GM18517 (cell line): ENCODE measurements at regions not wholly inside any gene's neighbourhood (a gene's known extent, or its start where the extent isn't known, plus 50 kb on each side); places are given as distances from the start of the nearest gene placed in this dataset.

Source experiments
- ATAC-seq: cut with Tn5 transposase; IDR thresholded peaks from one replicate; pipeline ENCODE4 v1.9.1; 2021; ENCODE audit warnings: mild to moderate bottlenecking, moderate library complexity; ENCODE audit not compliant: unreplicated experiment

GRCh38 chr1:208628022-208628914 lies 384.1 kb upstream of the PLXNA2 start:
- no peak for ATAC-seq

DNA sequence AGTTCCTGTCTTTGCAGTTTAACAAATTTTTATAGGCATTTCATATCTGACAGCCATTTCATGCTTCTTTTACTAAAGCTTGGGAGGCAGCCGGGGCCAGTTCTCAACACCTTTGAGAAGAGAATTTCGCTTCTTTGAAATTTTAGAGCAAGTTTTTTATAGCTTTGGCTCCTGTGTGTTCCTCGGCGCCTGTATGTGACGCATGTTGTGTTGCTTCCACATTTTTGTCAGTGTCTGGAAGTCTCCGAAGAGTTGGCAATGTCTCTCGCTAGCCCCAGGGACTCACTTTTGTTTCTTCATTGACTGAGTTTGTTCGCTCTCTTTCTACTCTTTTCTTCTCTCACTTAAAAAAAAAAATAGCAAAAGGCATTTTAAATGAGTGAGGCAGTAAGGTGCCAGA lies 386.9 kb upstream of the PLXNA2 start:
- ATAC-seq: no peak

DNA sequence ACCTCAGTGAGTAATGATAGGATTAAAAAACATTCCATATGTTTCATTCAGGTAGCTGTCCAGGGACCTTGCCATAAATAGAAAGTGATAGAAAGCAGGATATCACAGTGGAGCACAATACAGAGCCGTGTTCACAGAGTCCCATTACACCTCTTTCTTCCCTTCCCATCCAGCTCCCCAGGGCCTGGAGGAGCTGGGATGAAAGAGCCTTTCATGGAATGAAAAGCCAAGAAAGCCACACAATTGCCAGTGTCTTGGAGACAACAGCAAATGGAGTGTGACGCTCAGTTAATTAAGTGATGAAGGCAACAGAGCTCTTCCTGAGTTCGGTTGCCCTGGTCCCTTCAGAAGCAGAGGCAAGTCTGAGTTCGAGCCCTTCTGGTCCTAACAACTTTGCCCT lies 387.3 kb upstream of the PLXNA2 start:
- no peak for ATAC-seq

GRCh38 chr1:208634346-208635140 lies 390.4 kb upstream of the PLXNA2 start:
- no peak for ATAC-seq

DNA sequence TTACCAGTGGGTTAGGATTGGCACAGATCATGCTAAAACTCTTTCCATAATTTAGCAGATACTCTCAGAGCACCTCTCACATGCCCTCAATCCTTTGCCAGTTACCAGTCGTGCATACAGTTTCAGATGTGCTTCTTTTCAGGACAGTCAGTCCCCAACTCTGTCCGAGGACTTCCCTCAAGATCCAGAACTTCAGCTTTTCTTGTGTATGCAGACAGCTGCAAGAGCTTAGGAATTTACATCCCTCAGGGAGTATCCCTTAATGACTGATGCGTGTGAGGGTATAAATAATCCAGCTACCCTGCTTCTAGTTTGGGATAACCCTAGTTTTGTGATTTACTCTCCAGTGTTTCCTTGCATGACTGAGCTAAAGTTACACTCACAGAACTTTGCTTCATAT lies 393.0 kb upstream of the PLXNA2 start:
- no peak for ATAC-seq

- no peak for ATAC-seq
Measured at GRCh38 chr1:208639382-208639781, 395.2 kb upstream of the PLXNA2 start.

DNA sequence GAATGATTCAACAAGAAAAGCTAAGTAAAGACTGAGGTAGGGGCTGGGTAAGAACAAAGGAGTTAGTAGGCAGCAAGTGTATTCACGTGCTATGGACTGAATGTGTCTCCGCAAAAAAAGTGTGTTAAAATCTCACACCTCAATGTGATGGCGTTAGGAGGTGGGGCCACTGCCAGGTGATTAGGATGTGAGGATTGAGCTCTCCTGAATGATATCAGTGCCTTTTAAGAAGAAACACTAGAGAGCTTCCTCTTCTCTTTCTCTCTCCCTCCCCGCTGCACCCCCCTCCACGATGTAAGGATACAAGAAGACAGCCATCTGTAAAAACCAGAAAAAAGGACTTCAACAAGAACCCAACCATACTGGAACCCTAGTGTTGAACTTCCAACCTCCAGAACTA lies 396.1 kb upstream of the PLXNA2 start:
- no peak for ATAC-seq

DNA sequence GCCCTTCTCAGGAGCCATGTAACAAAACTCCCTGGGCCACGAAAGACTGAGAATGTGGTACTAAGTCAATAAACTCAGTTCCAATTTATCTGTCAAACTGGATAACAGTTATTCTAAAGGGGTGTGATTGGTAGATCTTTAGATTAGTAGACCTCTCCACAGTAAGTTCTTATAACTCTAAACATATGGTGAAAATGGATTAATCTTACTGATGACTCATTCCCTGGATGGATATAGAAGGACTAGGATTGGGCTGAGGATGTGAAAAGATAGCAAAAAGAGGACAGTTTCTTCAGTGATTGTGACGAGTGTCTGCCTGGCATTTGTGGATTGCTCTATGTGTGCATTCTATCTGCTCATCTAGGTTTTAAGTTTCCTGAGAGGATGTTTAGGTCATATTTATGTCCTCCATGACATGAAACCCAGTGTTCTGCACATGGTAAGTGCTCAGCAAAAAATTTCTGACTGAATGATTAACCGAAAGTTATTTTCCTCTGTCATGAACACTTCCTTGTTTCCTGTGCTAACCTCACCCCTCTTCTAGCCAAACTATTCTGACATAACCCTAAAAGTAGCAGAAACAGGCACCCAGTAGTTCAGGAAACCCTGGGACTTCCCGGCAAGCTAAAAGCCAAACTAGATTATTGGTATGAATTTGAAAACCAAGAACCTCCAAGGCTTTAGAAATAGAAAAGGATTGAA lies 397.5 kb upstream of the PLXNA2 start:
- no peak for ATAC-seq

GRCh38 chr1:208643005-208643597 lies 398.9 kb upstream of the PLXNA2 start:
- ATAC-seq: no peak

DNA sequence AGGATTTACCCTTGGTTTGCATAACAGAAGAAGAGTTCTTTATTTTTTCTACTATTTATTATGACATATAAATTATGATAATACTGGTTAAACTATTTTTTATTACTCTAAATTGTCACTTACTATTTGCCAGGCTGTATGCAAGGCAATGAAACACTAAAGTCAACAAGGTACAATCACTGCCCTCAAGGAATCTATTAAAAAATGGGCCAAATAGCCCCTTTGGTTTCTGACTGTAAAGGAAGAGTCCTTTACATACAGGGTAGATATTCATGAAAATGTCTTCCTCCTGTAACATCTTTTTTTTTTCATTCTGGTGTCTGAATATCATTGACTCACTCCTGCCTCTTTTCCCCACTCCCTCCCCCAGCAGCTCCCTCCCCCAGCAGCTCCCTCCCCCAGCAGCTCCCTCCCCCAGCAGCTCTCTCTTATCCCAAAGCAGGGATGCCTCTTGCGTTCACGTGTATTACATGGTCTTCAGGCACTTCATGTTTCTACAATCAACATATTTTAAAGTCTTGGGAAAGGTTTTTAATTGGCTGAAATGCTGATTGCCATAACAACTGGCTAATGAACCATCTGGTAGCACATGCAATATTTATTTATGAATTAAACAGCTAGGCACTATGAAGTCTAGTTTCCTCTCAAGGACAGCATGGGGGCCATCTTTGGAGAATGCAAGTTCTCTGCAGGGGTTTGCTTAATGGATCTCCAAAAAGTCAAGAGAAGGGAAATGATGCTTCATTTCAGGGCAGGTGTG lies 400.4 kb upstream of the PLXNA2 start:
- no peak for ATAC-seq

- no peak for ATAC-seq
Measured at GRCh38 chr1:208646431-208646830, 402.2 kb upstream of the PLXNA2 start.

GRCh38 chr1:208648146-208648545 lies 404.0 kb upstream of the PLXNA2 start:
- no peak for ATAC-seq

DNA sequence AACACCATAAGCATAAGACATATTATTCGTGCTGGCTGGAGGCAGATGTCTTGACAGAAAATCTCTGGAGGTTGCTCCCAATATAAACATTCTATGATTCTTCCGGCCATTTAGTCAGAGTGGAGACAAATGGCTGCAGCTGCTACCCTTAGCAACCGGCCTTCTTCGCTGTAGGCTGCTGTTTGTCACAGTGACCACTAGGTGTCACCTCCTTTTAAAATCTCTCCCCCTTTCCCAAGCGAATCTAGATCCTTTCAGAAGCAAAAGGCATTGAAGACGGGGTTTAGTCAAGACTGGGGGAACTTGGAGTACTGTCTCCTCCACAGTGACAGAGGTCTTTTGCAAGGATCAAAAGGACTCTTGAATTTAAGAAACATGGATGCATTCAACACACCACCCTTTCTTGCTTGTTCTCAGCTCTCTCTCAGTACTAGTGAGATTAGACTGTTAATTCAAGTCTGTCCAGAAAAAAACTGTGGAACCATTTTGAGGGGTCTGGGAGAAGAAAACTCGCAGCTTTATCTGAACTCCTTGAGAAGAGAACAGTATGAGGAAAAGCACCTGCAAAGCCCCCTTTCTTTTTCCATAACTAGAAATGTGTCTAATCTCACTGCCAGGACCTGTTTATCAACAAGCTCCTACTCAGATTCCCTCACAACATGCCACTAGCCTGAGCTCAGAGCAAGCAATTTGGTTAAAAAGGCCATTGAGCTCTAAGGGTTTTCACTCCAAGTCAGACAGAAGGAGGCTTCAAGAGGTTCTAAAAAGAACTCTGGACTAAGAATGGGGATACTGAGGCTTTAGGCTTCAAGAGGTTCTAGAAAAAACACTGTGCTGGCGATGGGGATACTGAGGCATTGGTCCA lies 408.3 kb upstream of the PLXNA2 start:
- peak; percentile 64 for ATAC-seq

DNA sequence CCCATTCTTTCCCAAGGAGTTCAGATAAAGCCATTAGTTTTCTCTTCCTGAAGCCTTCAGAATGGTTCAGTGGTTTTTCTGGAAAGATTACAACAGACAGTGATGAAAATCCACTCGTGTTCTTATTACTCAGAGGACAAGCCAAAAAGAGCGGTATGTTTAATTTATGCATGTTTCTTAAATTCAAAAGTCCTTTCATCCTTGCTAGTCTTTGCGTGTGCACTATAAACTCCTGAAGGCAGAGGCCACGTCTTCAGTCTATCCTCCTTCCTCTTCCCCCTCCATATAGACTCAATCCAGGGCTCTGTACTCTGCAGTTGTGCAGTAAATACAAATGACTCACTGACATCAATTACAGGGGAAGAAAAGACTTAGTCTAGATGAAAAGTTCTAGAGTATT lies 409.2 kb upstream of the PLXNA2 start:
- no peak for ATAC-seq

- no peak for ATAC-seq
Measured at GRCh38 chr1:208654241-208654640, 410.1 kb upstream of the PLXNA2 start.

GRCh38 chr1:208665936-208666335 lies 421.8 kb upstream of the PLXNA2 start:
- no peak for ATAC-seq

GRCh38 chr1:208668991-208669390 lies 424.8 kb upstream of the PLXNA2 start:
- no peak for ATAC-seq

GRCh38 chr1:208670778-208671177 lies 426.6 kb upstream of the PLXNA2 start:
- no peak for ATAC-seq

- no peak for ATAC-seq
Measured at GRCh38 chr1:208681878-208682663, 437.9 kb upstream of the PLXNA2 start.
